PC-9 (cell line): ENCODE measurements at regions not wholly inside any gene's neighbourhood (a gene's known extent, or its start where the extent isn't known, plus 50 kb on each side); places are given as distances from the start of the nearest gene placed in this dataset.

Source experiments
- EZH2 ChIP-seq: fragments of 200-600 bp; sonication (generic); IDR thresholded peaks from 2 replicates; pipeline ENCODE4 v1.8.0; 2017; ENCODE audit warnings: antibody characterized with exemption, low read depth
- TF ChIP-seq, protein P1 (sequence below): fragments of 200-600 bp; sonication (generic); conservative IDR thresholded peaks from 2 replicates; pipeline ENCODE4 v1.6.1; 2017; ENCODE audit warnings: mixed run types, antibody characterized with exemption, mild to moderate bottlenecking, moderate library complexity

DNA sequence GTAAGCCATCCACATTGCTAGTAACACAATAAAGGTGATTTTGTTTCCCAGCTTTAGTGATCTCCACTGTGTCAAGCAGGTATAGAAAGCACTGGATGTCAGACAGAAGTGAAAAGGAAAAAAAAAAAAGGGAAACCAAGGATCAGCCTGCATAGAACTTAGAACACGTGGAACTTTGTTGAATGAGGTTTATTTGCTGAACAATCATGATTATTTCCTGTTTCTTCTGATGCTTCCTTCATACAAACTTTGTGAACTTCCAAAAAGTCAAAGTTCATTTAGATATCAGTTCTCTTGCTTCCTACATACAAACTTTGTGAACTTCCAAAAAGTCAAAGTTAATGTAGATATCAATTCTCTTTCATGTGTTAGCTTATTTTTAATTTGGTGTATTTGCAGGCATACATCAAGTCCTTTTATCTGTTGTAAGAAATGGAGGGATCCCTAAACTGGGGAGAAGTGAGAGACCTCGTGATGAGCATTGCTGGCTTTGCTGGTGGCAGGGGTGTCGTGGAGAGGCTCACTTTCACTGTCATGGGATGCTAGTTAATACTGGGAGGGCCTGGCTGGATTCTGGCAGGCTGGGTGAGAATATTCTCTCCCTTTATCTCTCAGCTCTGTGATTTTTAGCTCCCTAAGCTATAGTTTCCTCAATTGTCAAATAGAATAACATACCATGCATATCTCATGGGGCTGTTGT lies 298.4 kb downstream of the INHBA start:
- TF ChIP-seq, protein P1, sequence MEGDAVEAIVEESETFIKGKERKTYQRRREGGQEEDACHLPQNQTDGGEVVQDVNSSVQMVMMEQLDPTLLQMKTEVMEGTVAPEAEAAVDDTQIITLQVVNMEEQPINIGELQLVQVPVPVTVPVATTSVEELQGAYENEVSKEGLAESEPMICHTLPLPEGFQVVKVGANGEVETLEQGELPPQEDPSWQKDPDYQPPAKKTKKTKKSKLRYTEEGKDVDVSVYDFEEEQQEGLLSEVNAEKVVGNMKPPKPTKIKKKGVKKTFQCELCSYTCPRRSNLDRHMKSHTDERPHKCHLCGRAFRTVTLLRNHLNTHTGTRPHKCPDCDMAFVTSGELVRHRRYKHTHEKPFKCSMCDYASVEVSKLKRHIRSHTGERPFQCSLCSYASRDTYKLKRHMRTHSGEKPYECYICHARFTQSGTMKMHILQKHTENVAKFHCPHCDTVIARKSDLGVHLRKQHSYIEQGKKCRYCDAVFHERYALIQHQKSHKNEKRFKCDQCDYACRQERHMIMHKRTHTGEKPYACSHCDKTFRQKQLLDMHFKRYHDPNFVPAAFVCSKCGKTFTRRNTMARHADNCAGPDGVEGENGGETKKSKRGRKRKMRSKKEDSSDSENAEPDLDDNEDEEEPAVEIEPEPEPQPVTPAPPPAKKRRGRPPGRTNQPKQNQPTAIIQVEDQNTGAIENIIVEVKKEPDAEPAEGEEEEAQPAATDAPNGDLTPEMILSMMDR: no peak
- TF ChIP-seq EZH2: no peak
